Neural progenitor cell (in vitro differentiated cells): ENCODE measurements at regions not wholly inside any gene's neighbourhood (a gene's known extent, or its start where the extent isn't known, plus 50 kb on each side); places are given as distances from the start of the nearest gene placed in this dataset.

Experiments
- DNase-seq: peaks from one replicate; pipeline ENCODE4 v3.0.0-alpha.2; 2016; ENCODE audit warnings: low spot score
- H2AFZ ChIP-seq: fragments of 200-600 bp; sonication (generic); replicated peaks from 2 replicates; pipeline ENCODE4 v1.6.1; 2016; ENCODE audit warnings: antibody characterized with exemption
- H3F3A ChIP-seq: fragments of 200-600 bp; sonication (generic); 2 replicates; pipeline ENCODE4 v1.6.1; 2016; ENCODE audit warnings: antibody characterized with exemption, low read depth
- H3K27ac ChIP-seq: fragments of 200-600 bp; sonication (generic); 2 replicates; pipeline ENCODE4 v1.5.1; 2016; ENCODE audit warnings: mild to moderate bottlenecking
- H3K27me3 ChIP-seq: fragments of 200-600 bp; sonication (generic); 2 replicates; pipeline ENCODE4 v1.6.1; 2016; ENCODE audit warnings: mild to moderate bottlenecking, moderate library complexity
- H3K36me3 ChIP-seq: fragments of 200-600 bp; sonication (generic); 2 replicates; pipeline ENCODE4 v1.5.1; 2016
- H3K4me1 ChIP-seq: fragments of 200-600 bp; sonication (generic); 2 replicates; pipeline ENCODE4 v1.6.1; 2016; ENCODE audit warnings: mixed run types
- H3K4me2 ChIP-seq: fragments of 200-600 bp; sonication (generic); 2 replicates; pipeline ENCODE4 v1.6.1; 2016
- H3K4me3 ChIP-seq: fragments of 200-600 bp; sonication (generic); 2 replicates; pipeline ENCODE4 v1.5.1; 2016
- H3K79me2 ChIP-seq: fragments of 200-600 bp; sonication (generic); 2 replicates; pipeline ENCODE4 v1.6.1; 2016; ENCODE audit warnings: low read depth
- H3K9ac ChIP-seq: fragments of 200-600 bp; sonication (generic); 2 replicates; pipeline ENCODE4 v1.6.1; 2016
- H3K9me3 ChIP-seq: fragments of 200-600 bp; sonication (generic); 2 replicates; pipeline ENCODE4 v1.5.1; 2016; ENCODE audit warnings: low read depth
- H4K20me1 ChIP-seq: fragments of 200-600 bp; sonication (generic); 2 replicates; pipeline ENCODE4 v1.6.1; 2016; ENCODE audit warnings: low read depth
- H3K27ac Mint-ChIP-seq: 3 replicates; pipeline ENCODE4 v1.8.0; 2021; ENCODE audit warnings: mixed read lengths
- H3K27me3 Mint-ChIP-seq: 2 replicates; pipeline ENCODE4 v1.8.0; 2022; ENCODE audit warnings: low read depth, mild to moderate bottlenecking, inconsistent platforms, moderate library complexity, mixed read lengths; ENCODE audit not compliant: insufficient read depth
- H3K36me3 Mint-ChIP-seq: 3 replicates; pipeline ENCODE4 v1.8.0; 2021; ENCODE audit warnings: mixed read lengths
- H3K4me1 Mint-ChIP-seq: 3 replicates; pipeline ENCODE4 v1.8.0; 2021; ENCODE audit warnings: mixed read lengths
- H3K4me3 Mint-ChIP-seq: 3 replicates; pipeline ENCODE4 v1.8.0; 2021; ENCODE audit warnings: mild to moderate bottlenecking, moderate library complexity, mixed read lengths
- H3K9me3 Mint-ChIP-seq: 3 replicates; pipeline ENCODE4 v1.8.0; 2020; ENCODE audit warnings: mixed read lengths
- CTCF ChIP-seq: fragments of 200-600 bp; sonication (generic); IDR thresholded peaks from 2 replicates; pipeline ENCODE4 v1.5.1; 2017; ENCODE audit warnings: antibody characterized with exemption, mild to moderate bottlenecking
- EZH2 ChIP-seq: fragments of 200-600 bp; sonication (generic); IDR thresholded peaks from 2 replicates; pipeline ENCODE4 v1.6.1; 2017; ENCODE audit warnings: antibody characterized with exemption, mild to moderate bottlenecking, moderate library complexity
- EZH2phosphoT487 ChIP-seq: fragments of 200-600 bp; sonication (generic); IDR thresholded peaks from 2 replicates; pipeline ENCODE4 v1.6.1; 2017; ENCODE audit warnings: antibody characterized with exemption

- Histone ChIP-seq H3K4me2 (no peak overlapping the region), H2AFZ (no peak overlapping the region), H3K79me2 (no peaks in the 10 kb centered on the region), H3K27ac (no peak overlapping the region), H3K36me3 (no peaks in the 10 kb centered on the region), H3K4me3 (no peak overlapping the region), H3F3A (peaks cover 8% of the 10 kb centered on the region), H4K20me1 (no peaks in the 10 kb centered on the region), H3K9me3 (no peaks in the 10 kb centered on the region), H3K4me1 (peaks cover 13% of the 10 kb centered on the region), H3K27me3 (no peaks in the 10 kb centered on the region), H3K9ac (no peak overlapping the region)
- Mint-ChIP-seq H3K9me3 (peaks cover 16% of the 10 kb centered on the region), H3K27ac (no peak overlapping the region), H3K27me3 (peaks cover 9% of the 10 kb centered on the region), H3K4me1 (peaks cover 14% of the 10 kb centered on the region), H3K36me3 (peaks cover 3% of the 10 kb centered on the region), H3K4me3 (no peak overlapping the region)
- DNase-seq = no peak
- no peak for TF ChIP-seq CTCF
- TF ChIP-seq EZH2phosphoT487 = no peak
- no peak for TF ChIP-seq EZH2
These were observed 63.1 kb downstream of the LRRC32 start for GRCh38 chr11:76607431-76607830.

- no peaks in the 10 kb centered on the region for H4K20me1 ChIP-seq
- no peak overlapping the region for H2AFZ ChIP-seq
- H3K36me3 ChIP-seq = no peaks in the 10 kb centered on the region
- peaks cover 8% of the 10 kb centered on the region for H3K4me1 Mint-ChIP-seq
- H3K4me3 Mint-ChIP-seq = no peak overlapping the region
- peaks cover 3% of the 10 kb centered on the region for H3K36me3 Mint-ChIP-seq
- no peaks in the 10 kb centered on the region for H3K27me3 ChIP-seq
- peaks cover 7% of the 10 kb centered on the region for H3K4me1 ChIP-seq
- H3F3A ChIP-seq = peaks cover 8% of the 10 kb centered on the region
- H3K27ac ChIP-seq = no peak overlapping the region
- peaks cover 16% of the 10 kb centered on the region for H3K9me3 Mint-ChIP-seq
- no peak for TF ChIP-seq EZH2
- no peak for TF ChIP-seq EZH2phosphoT487
- TF ChIP-seq CTCF = no peak
- H3K4me2 ChIP-seq = no peak overlapping the region
- peaks cover 9% of the 10 kb centered on the region for H3K27me3 Mint-ChIP-seq
- H3K27ac Mint-ChIP-seq = no peak overlapping the region
- no peak overlapping the region for H3K9ac ChIP-seq
- no peak for DNase-seq
- H3K9me3 ChIP-seq = no peaks in the 10 kb centered on the region
- no peaks in the 10 kb centered on the region for H3K79me2 ChIP-seq
- no peak overlapping the region for H3K4me3 ChIP-seq
These were observed 65.0 kb downstream of the LRRC32 start for GRCh38 chr11:76605338-76606074.

- Mint-ChIP-seq H3K9me3 (peaks cover 16% of the 10 kb centered on the region), H3K4me1 (peaks cover 3% of the 10 kb centered on the region), H3K36me3 (peaks cover 3% of the 10 kb centered on the region), H3K27me3 (peaks cover 7% of the 10 kb centered on the region), H3K4me3 (no peak overlapping the region), H3K27ac (peak overlapping the region; percentile 72)
- Histone ChIP-seq H3K9me3 (no peaks in the 10 kb centered on the region), H3K79me2 (no peaks in the 10 kb centered on the region), H3K27me3 (no peaks in the 10 kb centered on the region), H2AFZ (peak overlapping the region; percentile 17), H4K20me1 (no peaks in the 10 kb centered on the region), H3F3A (peaks cover 4% of the 10 kb centered on the region), H3K27ac (no peak overlapping the region), H3K36me3 (no peaks in the 10 kb centered on the region), H3K4me1 (peaks cover 3% of the 10 kb centered on the region), H3K4me2 (no peak overlapping the region), H3K9ac (no peak overlapping the region), H3K4me3 (no peak overlapping the region)
- TF ChIP-seq EZH2phosphoT487 (no peak), EZH2 (no peak), CTCF (no peak)
- DNase-seq = no peak
These were observed 65.8 kb downstream of the LRRC32 start for GRCh38 chr11:76604626-76605241.
